ENCODE measurements at regions not wholly inside any gene's neighbourhood (a gene's known extent, or its start where the extent isn't known, plus 50 kb on each side); places are given as distances from the start of the nearest gene placed in this dataset.

DNA sequence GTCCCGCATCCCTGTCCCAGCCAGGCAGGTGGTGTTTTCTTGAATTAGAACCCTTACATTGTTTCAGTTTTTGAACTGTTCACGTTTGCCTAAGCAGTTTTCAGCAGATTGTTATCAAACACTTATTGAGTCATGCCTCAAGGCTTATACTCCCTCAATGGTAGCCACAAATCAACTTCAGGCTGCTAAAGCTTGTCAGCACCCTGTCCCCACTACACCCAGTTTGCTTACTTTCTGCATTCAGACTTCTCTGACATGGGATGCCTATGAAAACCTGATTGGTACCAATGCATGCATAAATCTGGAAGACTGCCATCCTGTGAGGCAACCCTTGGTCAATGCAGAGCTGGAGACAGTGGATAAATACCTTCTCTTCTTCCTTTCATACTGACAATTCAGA lies 225.4 kb downstream of the BTG1 start:
- TF ChIP-seq, protein P1, sequence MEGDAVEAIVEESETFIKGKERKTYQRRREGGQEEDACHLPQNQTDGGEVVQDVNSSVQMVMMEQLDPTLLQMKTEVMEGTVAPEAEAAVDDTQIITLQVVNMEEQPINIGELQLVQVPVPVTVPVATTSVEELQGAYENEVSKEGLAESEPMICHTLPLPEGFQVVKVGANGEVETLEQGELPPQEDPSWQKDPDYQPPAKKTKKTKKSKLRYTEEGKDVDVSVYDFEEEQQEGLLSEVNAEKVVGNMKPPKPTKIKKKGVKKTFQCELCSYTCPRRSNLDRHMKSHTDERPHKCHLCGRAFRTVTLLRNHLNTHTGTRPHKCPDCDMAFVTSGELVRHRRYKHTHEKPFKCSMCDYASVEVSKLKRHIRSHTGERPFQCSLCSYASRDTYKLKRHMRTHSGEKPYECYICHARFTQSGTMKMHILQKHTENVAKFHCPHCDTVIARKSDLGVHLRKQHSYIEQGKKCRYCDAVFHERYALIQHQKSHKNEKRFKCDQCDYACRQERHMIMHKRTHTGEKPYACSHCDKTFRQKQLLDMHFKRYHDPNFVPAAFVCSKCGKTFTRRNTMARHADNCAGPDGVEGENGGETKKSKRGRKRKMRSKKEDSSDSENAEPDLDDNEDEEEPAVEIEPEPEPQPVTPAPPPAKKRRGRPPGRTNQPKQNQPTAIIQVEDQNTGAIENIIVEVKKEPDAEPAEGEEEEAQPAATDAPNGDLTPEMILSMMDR (IDR thresholded peaks at IDR 0.05; ENCODE audit: low read depth, low read length), result no peak
- TF ChIP-seq EZH2phosphoT487 (IDR thresholded peaks at IDR 0.05; ENCODE audit: low read depth), result no peak

Data from OCI-LY3 (cell line).